ENCODE measurements at regions not wholly inside any gene's neighbourhood (a gene's known extent, or its start where the extent isn't known, plus 50 kb on each side); places are given as distances from the start of the nearest gene placed in this dataset.

GRCh38 chr9:78994471-78994870 lies 577.3 kb upstream of the TLE4 start:
- TF ChIP-seq CTCF (IDR thresholded peaks at IDR 0.05; ENCODE audit: insufficient read depth, low read depth, low read length) (no peak), EZH2 (IDR thresholded peaks at IDR 0.05; ENCODE audit: insufficient read depth, low read length) (no peak)

Measured in astrocyte (in vitro differentiated cells and primary cell).